ENCODE measurements at regions not wholly inside any gene's neighbourhood (a gene's known extent, or its start where the extent isn't known, plus 50 kb on each side); places are given as distances from the start of the nearest gene placed in this dataset.
"Not testable (repeated sequence)": the region's sequence is repeated elsewhere in the genome, so short reads cannot be mapped to it uniquely, and the experiment has no call there.

GRCh38 chr3:193040836-193041672 lies 123.4 kb upstream of the MB21D2 start:
- H3K9me3 ChIP-seq = peaks cover 0 to 6% (median 0%) of the 10 kb centered on the region in 11 donors
- H3K36me3 ChIP-seq = no peaks in the 10 kb centered on the region
- no peaks in the 10 kb centered on the region for H3K4me1 ChIP-seq
- no peaks in the 10 kb centered on the region for H3K27me3 ChIP-seq
- H3K27ac ChIP-seq = no peak overlapping the region
- intact Hi-C loops (cut with DNase I) = loop anchor here (1.0 to 10.0 kb wide), 12 partner anchors 116 to 566 kb away; partner anchors contain the start of gene MB21D2 (in 3 of the 10)
- DNase-seq (peak in 1 of 2 donors; percentile 11), ATAC-seq (peak in 5 of 8 donors; percentile 23 to 65 (median 48))
- no peak overlapping the region for H3K4me3 ChIP-seq
- peak; percentile 16 to 76 (median 58) for TF ChIP-seq CTCF (IDR thresholded peaks at IDR 0.05)
- WGBS, 2 donors = 43 to 46% methylated on average over 2 of the region's 2 CpGs

GRCh38 chr3:193046371-193046770 lies 128.7 kb upstream of the MB21D2 start:
- ATAC-seq (no peak), DNase-seq (no peak)
- 64 to 66% methylated on average over 5 of the region's 5 CpGs for WGBS, 2 donors
- Histone ChIP-seq H3K27ac (no peak overlapping the region), H3K27me3 (no peaks in the 10 kb centered on the region), H3K36me3 (no peaks in the 10 kb centered on the region), H3K4me3 (no peak overlapping the region), H3K4me1 (no peaks in the 10 kb centered on the region), H3K9me3 (no peaks in the 10 kb centered on the region)
- no peak for TF ChIP-seq CTCF (IDR thresholded peaks at IDR 0.05)
- intact Hi-C loops (cut with DNase I) = loop anchor here in 9 of 10 donors (10.0 kb wide), 6 partner anchors 122 to 572 kb away; partner anchors contain the start of gene MB21D2 (in 1 of the 9)

GRCh38 chr3:193047461-193047860 lies 129.8 kb upstream of the MB21D2 start:
- intact Hi-C loops (cut with DNase I) = loop anchor here in 9 of 10 donors (10.0 kb wide), 6 partner anchors 123 to 573 kb away; partner anchors contain the start of gene MB21D2 (in 1 of the 9)
- not testable (repeated sequence) for H3K4me1 ChIP-seq, H3K27me3 ChIP-seq, H3K27ac ChIP-seq, H3K36me3 ChIP-seq, H3K4me3 ChIP-seq, ATAC-seq, DNase-seq, H3K9me3 ChIP-seq
- 0 to 87% methylated on average over 1 of the region's 1 CpG for WGBS, 2 donors

GRCh38 chr3:193048127-193048526 lies 130.5 kb upstream of the MB21D2 start:
- Histone ChIP-seq H3K36me3 (no peaks in the 10 kb centered on the region), H3K27ac (no peak overlapping the region), H3K9me3 (no peaks in the 10 kb centered on the region), H3K4me3 (no peak overlapping the region), H3K4me1 (peaks cover 0 to 8% (median 0%) of the 10 kb centered on the region in 9 donors), H3K27me3 (no peaks in the 10 kb centered on the region)
- intact Hi-C loops (cut with DNase I) = loop anchor here in 9 of 10 donors (10.0 kb wide), 6 partner anchors 123 to 573 kb away; partner anchors contain the start of gene MB21D2 (in 1 of the 9)
- TF ChIP-seq CTCF (IDR thresholded peaks at IDR 0.05) = no peak
- DNase-seq = no peak
- 86 to 97% methylated on average over 1 of the region's 1 CpG for WGBS, 2 donors
- no peak for ATAC-seq
